Osteocyte (in vitro differentiated cells): ENCODE measurements at regions not wholly inside any gene's neighbourhood (a gene's known extent, or its start where the extent isn't known, plus 50 kb on each side); places are given as distances from the start of the nearest gene placed in this dataset.

Experiments used
- DNase-seq: peaks from one replicate; pipeline ENCODE4 v3.0.0; 2021; ENCODE audit warnings: mixed read lengths; ENCODE audit not compliant: unreplicated experiment; ENCODE audit errors: extremely low spot score
- H3K27ac Mint-ChIP-seq: one replicate; pipeline ENCODE4 v1.8.0; 2021; ENCODE audit warnings: mild to moderate bottlenecking, mixed read lengths; ENCODE audit not compliant: unreplicated experiment
- H3K27me3 Mint-ChIP-seq: one replicate; pipeline ENCODE4 v1.8.0; 2021; ENCODE audit warnings: mixed read lengths; ENCODE audit not compliant: unreplicated experiment
- H3K36me3 Mint-ChIP-seq: one replicate; pipeline ENCODE4 v1.8.0; 2021; ENCODE audit warnings: mixed read lengths; ENCODE audit not compliant: unreplicated experiment
- H3K4me1 Mint-ChIP-seq: one replicate; pipeline ENCODE4 v1.8.0; 2021; ENCODE audit warnings: mixed read lengths; ENCODE audit not compliant: unreplicated experiment
- H3K4me3 Mint-ChIP-seq: one replicate; pipeline ENCODE4 v1.8.0; 2021; ENCODE audit warnings: mild to moderate bottlenecking, moderate library complexity, mixed read lengths; ENCODE audit not compliant: unreplicated experiment
- H3K9me3 Mint-ChIP-seq: one replicate; pipeline ENCODE4 v1.8.0; 2021; ENCODE audit warnings: mixed read lengths; ENCODE audit not compliant: unreplicated experiment
- CTCF ChIP-seq: fragments of 200-600 bp; sonication (generic); IDR thresholded peaks from 2 replicates; pipeline ENCODE4 v1.5.0; 2021; ENCODE audit warnings: antibody characterized with exemption, mild to moderate bottlenecking, moderate library complexity

GRCh38 chr12:83642205-83642604, 955.5 kb downstream of the TMTC2 start:
- no peak for TF ChIP-seq CTCF
- peaks cover 11% of the 10 kb centered on the region for H3K9me3 Mint-ChIP-seq
- no peak for DNase-seq
- H3K27me3 Mint-ChIP-seq = no peaks in the 10 kb centered on the region
- H3K4me3 Mint-ChIP-seq = no peak overlapping the region
- H3K4me1 Mint-ChIP-seq = no peaks in the 10 kb centered on the region
- H3K36me3 Mint-ChIP-seq = no peaks in the 10 kb centered on the region
- no peak overlapping the region for H3K27ac Mint-ChIP-seq

- H3K4me3 Mint-ChIP-seq = no peak overlapping the region
Measured at GRCh38 chr12:83641789-83642188, 955.1 kb downstream of the TMTC2 start.

GRCh38 chr12:83634726-83635267, 948.1 kb downstream of the TMTC2 start:
- Mint-ChIP-seq H3K27me3 (no peaks in the 10 kb centered on the region), H3K4me3 (no peak overlapping the region), H3K27ac (no peak overlapping the region), H3K9me3 (peaks cover 11% of the 10 kb centered on the region), H3K4me1 (no peaks in the 10 kb centered on the region), H3K36me3 (no peaks in the 10 kb centered on the region)
- no peak for TF ChIP-seq CTCF
- DNase-seq = no peak

More at GRCh38 chr12:83641789-83642188, 955.1 kb downstream of the TMTC2 start:
- DNase-seq = no peak
- Mint-ChIP-seq H3K27ac (no peak overlapping the region), H3K9me3 (peaks cover 11% of the 10 kb centered on the region), H3K36me3 (no peaks in the 10 kb centered on the region), H3K4me1 (no peaks in the 10 kb centered on the region), H3K27me3 (no peaks in the 10 kb centered on the region)
- TF ChIP-seq CTCF = no peak

- Mint-ChIP-seq H3K9me3 (no peaks in the 10 kb centered on the region), H3K4me3 (no peak overlapping the region), H3K27ac (no peak overlapping the region), H3K36me3 (no peaks in the 10 kb centered on the region), H3K27me3 (no peaks in the 10 kb centered on the region), H3K4me1 (no peaks in the 10 kb centered on the region)
- no peak for TF ChIP-seq CTCF
- no peak for DNase-seq
Measured at GRCh38 chr12:83630526-83630925, 943.8 kb downstream of the TMTC2 start.

- Mint-ChIP-seq H3K27ac (no peak overlapping the region), H3K27me3 (no peaks in the 10 kb centered on the region)
- DNase-seq = no peak
Measured at GRCh38 chr12:83629931-83630330, 943.2 kb downstream of the TMTC2 start.

More at GRCh38 chr12:83629931-83630330, 943.2 kb downstream of the TMTC2 start:
- Mint-ChIP-seq H3K4me3 (no peak overlapping the region), H3K36me3 (no peaks in the 10 kb centered on the region), H3K4me1 (no peaks in the 10 kb centered on the region), H3K9me3 (no peaks in the 10 kb centered on the region)
- TF ChIP-seq CTCF = no peak
